HG03439 (cell line): ENCODE measurements at regions not wholly inside any gene's neighbourhood (a gene's known extent, or its start where the extent isn't known, plus 50 kb on each side); places are given as distances from the start of the nearest gene placed in this dataset.

Source experiments
- ATAC-seq: cut with Tn5 transposase; IDR thresholded peaks from one replicate; pipeline ENCODE4 v1.9.1; 2021; ENCODE audit warnings: mild to moderate bottlenecking, moderate library complexity; ENCODE audit not compliant: unreplicated experiment

GRCh38 chr12:77578466-77579220 is 252.1 kb upstream of the NAV3 start:
- no peak for ATAC-seq

GRCh38 chr12:77577791-77578190 is 252.9 kb upstream of the NAV3 start:
- no peak for ATAC-seq

- ATAC-seq, result no peak
Measured at GRCh38 chr12:77575376-77575919, 255.2 kb upstream of the NAV3 start.

GRCh38 chr12:77572371-77572770 is 258.3 kb upstream of the NAV3 start:
- ATAC-seq, result no peak

GRCh38 chr12:77571768-77572167 is 258.9 kb upstream of the NAV3 start:
- ATAC-seq, result no peak

- ATAC-seq, result no peak
Measured at GRCh38 chr12:77571127-77571526, 259.6 kb upstream of the NAV3 start.

GRCh38 chr12:77569876-77570275 is 260.8 kb upstream of the NAV3 start:
- ATAC-seq, result no peak

- ATAC-seq, result no peak
Measured at GRCh38 chr12:77560714-77561113, 270.0 kb upstream of the NAV3 start.

GRCh38 chr12:77559400-77560074 is 271.2 kb upstream of the NAV3 start:
- no peak for ATAC-seq

- no peak for ATAC-seq
Measured at GRCh38 chr12:77555074-77555473, 275.6 kb upstream of the NAV3 start.

GRCh38 chr12:77553976-77554619 is 276.6 kb upstream of the NAV3 start:
- ATAC-seq, result peak; percentile 100

GRCh38 chr12:77549383-77550128 is 281.1 kb upstream of the NAV3 start:
- no peak for ATAC-seq

- no peak for ATAC-seq
Measured at GRCh38 chr12:77548797-77549196, 281.9 kb upstream of the NAV3 start.

- ATAC-seq, result no peak
Measured at GRCh38 chr12:77540097-77540496, 290.6 kb upstream of the NAV3 start.

- no peak for ATAC-seq
Measured at GRCh38 chr12:77537663-77538062, 293.0 kb upstream of the NAV3 start.

- ATAC-seq, result no peak
Measured at GRCh38 chr12:77535734-77536133, 295.0 kb upstream of the NAV3 start.

GRCh38 chr12:77531912-77532311 is 298.8 kb upstream of the NAV3 start:
- ATAC-seq, result no peak

GRCh38 chr12:77522247-77522646 is 308.4 kb upstream of the NAV3 start:
- ATAC-seq, result no peak

GRCh38 chr12:77521508-77522115 is 309.1 kb upstream of the NAV3 start:
- ATAC-seq, result no peak

- no peak for ATAC-seq
Measured at GRCh38 chr12:77514511-77514910, 316.2 kb upstream of the NAV3 start.

GRCh38 chr12:77510985-77511384 is 319.7 kb upstream of the NAV3 start:
- no peak for ATAC-seq
